Activated CD8-positive, alpha-beta memory T cell treated with anti-CD3 and anti-CD28 coated beads for 24 hours (primary cell): ENCODE measurements at regions not wholly inside any gene's neighbourhood (a gene's known extent, or its start where the extent isn't known, plus 50 kb on each side); places are given as distances from the start of the nearest gene placed in this dataset.
"Not testable (repeated sequence)": the region's sequence is repeated elsewhere in the genome, so short reads cannot be mapped to it uniquely, and the experiment has no call there.

Experiments
- DNase-seq: peaks from one replicate; pipeline ENCODE4 v3.0.0-alpha.2; 2020

DNA sequence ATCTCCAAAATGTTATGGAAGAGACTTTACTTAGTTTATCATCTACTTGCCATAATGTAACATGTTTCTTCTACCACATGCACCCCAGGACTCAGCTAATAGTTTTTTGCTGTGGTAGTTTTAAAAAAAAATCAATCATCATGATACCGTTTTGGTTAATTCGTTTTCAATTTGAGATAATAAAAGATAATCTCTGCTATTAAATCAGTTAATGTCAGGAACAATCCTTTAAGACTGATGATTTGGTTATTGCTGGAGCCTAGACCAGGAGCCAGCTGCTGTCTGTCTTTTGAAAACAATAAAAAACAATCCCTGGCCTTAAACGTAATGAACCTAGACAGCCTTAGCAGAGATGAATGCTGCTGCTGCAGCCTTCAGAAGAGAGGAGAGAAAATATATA is 403.7 kb downstream of the OXSM start:
- DNase-seq = no peak

DNA sequence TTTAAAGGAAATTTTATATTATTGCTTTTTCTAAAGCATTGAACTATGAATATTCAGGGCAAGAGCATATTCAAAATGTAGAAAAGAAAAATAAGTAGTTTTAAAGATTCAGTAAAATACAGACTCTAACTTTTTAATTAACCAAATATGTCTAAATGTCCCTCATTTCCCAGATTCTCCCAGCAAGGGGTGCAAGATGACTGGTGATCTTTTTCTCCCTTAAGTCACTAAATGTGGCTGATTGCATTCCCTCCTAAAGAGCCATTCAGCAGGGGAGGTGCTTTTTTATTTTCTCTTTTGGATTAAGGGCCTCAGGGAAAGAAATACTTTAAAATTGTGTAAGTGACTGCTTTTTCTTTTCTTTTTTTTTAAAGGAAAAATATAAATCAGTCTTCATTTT is 406.9 kb downstream of the OXSM start:
- no peak for DNase-seq

DNA sequence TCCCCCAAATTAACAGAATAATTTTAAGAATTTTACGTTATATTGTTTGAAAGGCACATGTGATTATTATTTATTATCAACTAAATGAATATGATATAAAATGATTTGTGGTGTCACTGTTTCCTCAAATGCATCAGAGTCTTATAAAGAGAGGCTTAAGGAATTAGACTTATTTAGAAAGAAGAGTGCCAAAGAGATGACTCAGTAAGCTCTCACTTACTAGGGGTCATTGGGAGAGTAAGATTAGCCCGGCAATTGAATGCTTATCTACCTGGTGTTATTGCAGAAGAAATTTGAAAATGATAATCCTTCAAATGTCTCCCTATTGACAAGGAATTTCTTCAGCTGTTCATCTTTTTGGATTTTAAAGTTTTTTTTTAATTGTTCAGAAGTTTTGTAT is 408.7 kb downstream of the OXSM start:
- DNase-seq = no peak

DNA sequence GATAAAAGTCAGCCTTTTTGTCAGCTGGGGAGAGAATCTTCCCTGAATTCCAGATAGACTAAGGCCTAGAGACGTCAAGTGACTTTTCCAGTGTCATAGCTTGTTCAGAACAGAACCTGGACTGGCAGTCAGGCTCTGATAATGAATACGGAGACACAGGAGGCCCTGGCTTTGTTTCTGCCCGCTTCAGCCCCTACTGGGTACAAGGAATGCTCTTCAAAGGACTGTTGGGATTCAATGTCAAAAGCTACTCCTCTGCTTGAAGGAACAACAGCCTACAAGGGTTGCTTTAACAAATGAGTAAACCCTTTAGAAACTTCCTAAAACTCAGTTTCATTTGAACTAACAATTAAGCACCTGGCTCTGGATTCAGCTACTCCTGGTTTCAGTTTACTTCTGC is 412.3 kb downstream of the OXSM start:
- no peak for DNase-seq

DNA sequence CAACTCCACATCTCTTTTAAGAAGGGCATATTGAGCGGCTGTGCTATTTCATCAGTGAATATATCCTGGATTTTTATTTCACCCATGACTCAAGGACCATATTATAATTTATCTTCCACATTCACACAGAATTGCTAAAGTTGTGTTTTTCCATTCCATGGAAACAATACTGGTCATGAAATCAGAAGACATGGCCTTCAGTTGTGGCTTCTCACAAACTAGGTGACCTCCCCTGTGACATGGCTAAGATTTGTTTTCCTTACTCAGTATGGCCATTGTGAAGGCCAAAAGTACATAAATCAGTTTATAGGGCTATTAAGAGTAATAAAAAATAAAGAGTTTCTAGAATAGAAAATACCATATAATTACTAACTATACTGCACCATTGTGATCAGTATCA is 415.6 kb downstream of the OXSM start:
- DNase-seq = no peak

DNA sequence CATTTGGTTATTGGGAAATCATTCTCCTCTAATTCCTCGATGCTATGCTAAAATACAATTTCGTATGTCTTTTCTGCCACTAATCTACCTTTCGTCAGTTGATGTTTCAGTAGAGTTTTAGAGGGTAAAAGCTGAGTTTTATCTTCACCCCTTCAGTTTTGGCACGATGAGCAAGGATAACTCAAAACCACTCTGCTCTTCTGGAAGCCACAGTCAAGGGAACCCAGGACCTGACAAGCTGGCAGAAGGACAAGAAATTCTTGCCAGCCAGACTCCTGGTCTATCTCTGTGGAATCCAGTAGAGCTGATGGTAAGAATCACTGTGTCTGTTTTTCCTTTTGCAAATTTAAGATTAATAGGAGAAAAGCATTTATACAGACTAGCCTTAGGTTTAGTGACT is 414.4 kb upstream of the LRRC3B start:
- DNase-seq = no peak

DNA sequence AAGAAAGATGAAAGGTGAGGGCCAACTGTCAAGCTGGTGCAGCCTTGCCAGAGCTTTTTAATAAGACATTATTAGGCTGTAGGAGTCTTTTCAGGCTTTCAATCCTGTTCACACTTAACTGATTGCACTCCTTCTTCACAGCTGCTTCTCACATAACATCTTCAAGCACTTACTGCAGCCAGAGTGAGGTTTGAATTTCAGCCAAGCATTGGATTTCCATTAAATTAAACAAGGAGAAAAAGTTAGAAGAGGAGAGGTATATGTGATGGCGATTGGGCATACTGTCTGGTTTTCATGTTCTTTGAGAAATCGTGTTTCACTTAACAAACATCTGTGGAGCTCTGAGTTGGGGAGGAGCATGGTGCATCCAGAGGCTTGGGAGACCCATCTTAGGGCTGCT is 392.8 kb upstream of the LRRC3B start:
- DNase-seq = no peak

DNA sequence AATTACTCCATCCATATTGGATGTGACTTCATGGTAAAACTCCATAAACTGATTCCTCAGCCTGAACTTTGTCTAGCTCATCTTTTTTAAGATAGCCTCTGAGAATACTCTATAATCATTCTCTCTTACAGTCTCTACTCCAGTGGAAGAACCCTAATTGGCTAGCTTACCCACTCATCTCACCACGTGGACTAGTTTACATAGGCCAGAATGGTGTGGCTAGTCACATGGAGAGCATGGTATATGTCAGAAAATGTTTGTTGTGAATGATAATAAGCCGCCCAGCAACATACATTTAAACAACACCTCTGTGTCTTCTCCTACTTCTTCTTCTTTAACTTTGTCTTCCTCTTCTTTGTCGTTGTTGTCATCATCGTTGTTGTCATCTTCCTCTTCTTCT is 389.2 kb upstream of the LRRC3B start:
- DNase-seq = no peak

DNA sequence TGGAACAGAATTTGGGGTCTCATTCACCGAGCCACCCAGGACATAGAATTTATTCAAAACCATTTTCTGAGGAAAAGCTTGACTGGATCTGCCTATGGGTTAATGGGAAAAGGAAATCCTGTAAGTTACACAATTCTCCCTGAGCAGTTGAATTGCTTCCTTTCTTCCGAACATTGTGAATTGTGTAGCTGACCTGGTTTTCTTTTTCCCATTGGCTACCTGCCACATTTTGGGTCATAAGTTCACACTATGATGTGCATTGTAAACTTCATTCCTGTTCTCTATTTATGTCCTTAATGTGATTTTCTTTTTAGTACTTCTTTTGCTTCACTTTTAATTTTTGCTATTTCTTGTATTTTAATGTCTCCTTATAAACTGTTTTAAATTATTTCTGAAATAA is 386.0 kb upstream of the LRRC3B start:
- DNase-seq = no peak

DNA sequence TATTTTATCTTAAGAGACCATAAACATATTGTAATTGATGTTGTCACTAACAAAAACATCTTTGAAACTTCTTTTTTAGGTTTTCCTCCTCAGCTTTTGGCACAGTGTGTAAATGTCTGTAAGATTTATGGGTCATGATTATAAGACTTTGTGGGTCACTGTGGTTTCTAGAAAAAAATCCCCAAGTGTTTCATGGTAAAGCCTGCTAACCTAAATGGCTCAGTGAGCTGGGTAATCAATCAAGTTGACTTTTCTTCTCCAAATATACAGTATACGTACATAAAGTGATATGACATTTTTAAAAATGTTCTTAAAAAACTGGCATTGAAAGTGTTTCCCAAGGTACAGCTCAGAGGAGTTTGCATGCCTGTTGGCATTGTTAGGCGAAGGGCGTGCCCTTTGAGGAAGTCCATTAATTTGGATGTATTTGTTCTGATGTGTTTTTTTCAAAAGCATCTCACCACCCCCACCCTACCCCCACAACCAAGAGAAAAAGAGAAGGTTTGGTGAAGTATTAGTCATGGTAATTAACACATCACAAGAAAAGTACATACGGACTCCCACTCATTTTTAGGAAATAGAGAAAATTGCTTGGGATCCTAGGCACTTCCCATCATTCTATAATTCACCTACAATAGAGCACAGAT is 385.4 kb upstream of the LRRC3B start:
- no peak for DNase-seq

DNA sequence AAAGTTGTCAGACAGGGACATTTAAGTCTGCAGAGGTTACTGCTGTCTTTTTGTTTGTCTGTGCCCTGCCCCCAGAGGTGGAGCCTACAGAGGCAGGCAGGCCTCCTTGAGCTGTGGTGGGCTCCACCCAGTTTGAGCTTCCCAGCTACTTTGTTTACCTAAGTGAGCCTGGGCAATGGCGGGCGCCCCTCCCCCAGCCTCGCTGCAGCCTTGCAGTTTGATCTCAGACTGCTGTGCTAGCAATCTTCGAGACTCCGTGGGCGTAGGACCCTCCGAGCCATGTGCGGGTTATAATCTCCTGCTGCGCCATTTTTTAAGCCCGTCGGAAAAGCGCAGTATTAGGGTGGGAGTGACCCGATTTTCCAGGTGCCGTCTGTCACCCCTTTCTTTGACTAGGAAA is 378.0 kb upstream of the LRRC3B start:
- not testable (repeated sequence) for DNase-seq

DNA sequence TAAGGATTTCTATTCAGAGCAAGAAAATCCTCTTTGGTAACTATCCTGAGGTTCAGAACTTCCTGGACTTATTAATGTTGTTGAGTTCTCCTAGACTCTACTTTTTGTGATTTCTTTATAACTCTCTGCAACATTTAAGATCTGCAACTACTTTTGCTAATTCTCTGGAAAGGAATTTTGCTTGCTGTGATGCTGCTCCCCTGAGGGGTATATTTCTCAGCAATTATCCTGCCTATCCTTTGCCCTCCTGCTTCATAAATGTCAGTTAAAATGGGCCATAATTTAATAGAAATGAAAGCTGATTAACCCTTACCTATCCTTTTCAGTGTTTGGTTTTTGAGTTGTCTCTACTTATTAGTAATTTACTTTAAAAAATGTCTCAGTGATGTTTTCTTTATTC is 377.3 kb upstream of the LRRC3B start:
- DNase-seq = no peak

DNA sequence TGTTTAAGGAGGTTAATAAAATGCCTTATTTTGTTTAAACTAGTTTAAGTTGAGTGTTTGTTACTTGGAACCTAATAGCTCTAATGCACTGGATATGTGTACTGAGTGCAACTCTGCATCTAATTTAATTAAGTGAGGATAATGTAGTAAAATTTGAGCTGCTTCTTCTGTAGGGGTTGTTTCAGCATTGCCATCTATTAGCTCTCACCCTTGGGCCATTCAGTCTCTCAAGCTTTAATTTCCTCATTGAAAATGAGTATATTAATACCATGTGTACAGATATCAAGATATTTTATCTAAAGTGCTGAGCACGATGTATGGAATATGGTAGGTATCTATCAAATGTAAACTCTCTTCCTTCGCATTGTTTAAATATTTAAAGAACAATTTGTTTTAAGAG is 375.7 kb upstream of the LRRC3B start:
- no peak for DNase-seq

DNA sequence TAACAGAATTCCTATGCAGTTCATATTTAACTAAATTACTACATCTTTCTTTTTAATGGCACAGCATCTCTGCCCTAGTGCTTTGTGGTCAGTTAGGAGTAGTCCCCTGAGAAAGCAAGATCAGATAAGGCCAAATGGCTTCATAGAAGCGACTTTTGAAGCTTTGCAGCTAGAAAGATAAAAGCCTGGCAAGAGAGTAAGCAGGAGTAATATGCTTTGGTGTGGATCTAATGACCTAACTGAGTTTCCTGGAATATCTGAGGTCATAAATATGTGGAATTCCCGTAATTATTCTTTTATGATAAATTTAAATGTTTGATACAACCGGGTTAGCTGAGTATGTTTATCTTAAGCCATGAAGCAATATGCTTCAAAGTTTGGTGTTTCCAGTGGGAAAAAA is 374.9 kb upstream of the LRRC3B start:
- DNase-seq = no peak

DNA sequence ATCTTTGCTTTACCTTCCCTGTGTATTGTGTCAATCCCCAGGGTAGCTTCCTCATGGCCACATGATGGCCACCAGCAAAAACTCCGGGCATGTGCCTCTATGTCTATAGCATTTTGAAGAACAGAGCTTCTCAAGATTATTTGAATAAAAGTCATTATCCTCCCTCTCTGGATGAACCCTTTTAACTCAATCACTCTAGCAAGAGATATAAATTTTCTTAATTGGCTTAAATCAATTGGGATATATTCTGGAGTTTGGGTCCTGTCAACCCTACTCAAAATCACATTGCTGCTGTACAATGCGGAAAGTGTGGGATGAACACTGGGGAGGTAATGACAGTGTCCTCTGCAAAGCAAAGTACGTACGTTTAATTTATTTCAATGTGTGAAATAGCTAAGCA is 370.6 kb upstream of the LRRC3B start:
- DNase-seq = no peak

DNA sequence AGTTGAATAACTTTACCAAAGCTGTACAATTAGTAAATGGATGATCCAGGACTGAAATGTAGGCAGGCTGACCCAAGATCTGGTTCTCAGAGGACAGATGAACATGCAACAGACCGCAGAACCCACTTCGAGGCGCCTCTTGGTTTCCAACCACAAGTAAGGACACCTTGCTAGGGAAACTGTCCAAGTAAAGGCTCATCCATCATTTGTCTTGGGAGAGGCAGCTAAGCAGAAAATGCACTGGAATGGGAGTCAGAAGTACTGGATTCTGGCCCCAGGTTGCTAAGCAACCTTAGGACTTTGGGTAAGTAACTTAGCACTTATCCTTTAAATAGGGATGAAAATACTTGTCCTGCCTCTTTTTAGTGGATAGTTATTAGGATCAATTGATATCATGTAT is 366.3 kb upstream of the LRRC3B start:
- DNase-seq = no peak

DNA sequence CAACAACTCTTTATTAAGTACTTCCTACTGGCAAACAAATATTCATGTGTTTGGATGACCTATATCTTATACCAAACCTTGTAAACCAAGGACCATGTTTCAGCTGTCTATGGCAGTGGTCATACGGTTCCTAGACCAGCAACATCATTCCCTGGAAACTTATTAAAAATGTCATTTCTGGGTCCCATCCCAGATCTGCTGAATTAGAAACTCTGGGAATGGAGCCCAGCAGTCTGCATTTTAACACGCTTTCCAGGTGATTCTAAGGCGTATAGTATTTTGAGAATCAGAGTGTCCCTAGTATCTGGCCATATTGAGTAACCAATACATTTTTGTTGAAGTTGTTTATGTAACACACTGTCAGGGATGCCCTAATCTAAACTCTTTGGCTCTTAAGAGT is 363.4 kb upstream of the LRRC3B start:
- no peak for DNase-seq

DNA sequence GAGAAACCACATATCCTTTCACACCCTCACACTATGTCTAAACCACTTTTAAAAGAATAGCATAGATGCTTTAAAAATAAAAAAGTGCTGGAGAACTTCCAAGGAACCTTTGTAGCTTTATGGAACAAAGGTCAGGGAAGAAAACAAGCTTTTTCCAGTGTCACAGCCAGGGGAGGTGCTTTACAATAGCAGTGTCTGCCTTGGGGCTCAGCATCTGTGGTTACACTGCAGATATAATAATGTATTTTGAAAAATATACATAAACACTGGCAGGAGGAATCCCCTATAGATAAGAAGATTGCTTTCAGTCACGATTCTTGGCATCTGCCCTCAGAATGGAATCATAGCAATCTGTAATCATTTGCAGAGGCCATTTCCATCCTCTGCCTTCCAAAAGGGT is 362.4 kb upstream of the LRRC3B start:
- DNase-seq = no peak

DNA sequence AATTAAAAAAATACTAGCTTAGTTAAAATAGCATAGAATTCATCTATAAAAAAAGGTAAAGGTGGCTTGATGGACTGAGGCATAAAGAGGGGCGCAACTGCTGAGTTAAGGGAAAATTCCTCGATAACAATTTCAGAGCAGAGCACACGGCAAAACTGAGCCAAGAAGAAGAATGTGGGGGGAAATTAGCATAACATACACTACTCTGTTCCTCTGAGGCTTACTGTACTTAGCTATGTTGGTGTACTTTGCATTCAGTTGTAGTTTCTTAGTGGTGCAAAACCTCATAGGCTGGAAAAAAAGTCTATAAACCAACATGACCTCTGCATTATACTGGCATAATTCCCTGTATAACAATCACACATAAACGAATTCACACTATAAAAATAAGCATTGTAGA is 357.9 kb upstream of the LRRC3B start:
- DNase-seq = no peak

DNA sequence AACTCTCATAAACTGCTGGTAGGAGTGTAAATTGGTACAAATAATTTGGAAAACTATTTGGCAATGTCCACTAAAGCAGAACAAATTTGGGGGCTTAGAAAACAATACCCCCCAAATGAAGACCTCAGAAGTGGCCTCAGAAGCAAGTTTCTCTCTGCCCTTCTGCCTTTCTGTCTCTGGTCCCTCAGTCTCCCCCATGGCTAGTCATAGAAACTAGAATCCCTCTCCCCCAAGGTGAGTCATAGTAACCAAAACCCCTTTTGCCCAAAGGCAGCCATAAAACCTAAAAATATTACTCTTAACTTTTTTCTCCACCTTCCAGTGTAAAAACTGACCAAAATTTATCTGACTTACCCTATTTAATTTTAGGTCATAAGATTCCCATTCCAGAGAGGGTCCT is 350.7 kb upstream of the LRRC3B start:
- DNase-seq = no peak

DNA sequence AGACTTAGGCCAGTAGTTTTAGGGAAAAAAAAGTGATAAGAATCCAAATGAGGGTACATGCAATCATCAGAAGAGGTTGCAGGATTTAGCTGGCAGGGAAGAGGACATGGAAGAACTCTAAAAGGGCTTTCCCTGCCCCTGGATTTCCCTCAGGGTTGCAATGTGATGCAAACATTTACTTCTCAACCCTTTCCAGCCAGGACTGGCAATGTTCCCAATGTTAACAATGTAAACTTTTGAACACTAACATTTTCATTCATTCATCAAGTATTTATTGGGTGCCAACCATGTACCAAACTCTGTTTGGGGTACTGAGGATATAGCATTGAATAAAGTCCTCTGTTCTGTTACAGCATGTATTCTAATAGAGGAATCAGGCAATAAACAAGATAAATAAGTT is 349.4 kb upstream of the LRRC3B start:
- no peak for DNase-seq

DNA sequence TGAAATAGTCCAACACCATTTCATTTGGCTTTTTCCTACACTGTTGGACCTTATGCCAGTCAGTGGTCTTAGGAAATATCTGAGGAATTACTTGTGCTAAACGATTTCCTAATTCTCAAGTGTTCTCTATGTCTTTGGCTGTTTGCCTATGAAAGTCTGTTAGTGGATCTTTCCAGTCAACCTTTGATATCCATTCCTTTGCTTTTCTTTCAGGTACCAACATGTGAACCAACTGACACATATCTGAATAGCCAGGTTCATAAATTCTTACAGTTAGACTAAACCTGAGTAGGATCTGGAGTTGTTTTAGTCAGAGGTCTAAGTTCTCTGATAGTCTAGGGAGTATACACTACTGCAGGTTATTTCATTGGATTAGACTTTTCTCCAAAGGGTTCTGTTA is 343.5 kb upstream of the LRRC3B start:
- no peak for DNase-seq

DNA sequence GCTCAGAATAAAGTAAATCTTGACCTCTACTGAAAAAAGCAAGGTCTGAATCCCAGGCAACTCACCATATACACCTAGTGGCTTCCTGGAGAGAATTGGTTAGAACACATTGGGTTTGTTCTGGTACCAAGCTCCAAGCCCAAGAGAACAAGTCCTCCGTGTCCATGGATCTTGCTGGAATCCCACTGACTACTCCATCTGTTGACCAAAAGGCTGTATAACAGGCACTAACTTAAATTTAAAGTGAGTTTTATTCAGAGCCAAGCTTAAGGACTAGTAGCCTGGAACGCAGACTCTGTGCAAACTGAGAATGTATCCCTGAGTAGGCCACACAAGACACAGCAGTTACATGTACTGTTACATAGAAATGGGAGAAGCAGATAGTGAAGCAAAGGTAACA is 342.1 kb upstream of the LRRC3B start:
- DNase-seq = no peak

DNA sequence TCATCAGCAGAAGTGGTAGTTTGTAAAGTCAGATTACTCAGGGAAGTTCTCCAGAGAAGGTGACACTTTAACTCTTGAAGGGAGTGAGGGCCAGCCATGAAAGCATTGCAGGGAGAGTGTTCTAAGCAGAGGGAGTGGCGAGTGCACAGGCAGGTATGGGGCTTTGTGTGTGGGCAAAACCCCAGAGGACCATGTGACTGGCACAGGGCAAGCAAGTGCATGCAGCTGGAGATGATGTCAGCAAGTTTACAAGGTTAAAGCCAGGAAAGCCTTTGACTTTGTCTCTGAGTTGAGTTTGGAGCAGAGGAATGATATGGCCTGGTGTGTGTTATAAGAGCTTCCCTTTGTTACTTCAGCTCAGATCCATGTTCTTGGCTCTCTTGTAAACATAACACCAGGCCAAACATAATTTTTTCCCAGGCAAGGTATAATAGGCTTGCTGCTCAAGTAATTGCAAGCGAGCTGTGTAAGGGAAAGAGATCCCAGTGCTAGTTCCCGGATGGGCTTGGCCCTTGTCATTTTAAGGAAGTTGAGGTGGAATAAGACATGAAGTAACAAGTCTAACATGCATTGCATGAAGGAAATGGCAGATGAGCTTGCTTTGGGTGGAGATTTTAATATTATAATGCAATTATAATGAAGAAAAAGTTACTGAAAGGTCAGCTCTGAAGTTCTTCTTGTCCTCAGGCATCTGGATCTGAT is 341.1 kb upstream of the LRRC3B start:
- no peak for DNase-seq

DNA sequence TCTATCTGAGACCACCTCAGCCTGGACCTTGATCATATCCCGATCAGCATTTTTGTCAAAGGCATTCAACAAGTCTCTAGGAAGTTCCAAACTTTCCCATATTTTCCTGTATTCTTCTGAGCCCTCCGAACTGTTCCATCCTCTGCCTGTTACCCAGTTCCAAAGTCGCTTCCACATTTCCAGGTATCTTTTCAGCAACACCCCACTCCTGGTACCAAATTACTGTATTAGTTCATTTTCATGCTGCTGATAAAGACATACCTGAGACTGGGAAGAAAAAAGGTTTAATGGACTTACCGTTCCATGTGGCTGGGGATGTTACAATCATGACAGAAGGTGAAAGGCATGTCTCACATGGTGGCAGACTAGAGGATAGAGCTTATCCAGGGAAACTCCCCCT is 338.1 kb upstream of the LRRC3B start:
- DNase-seq = not testable (repeated sequence)
